ENCODE measurements at regions not wholly inside any gene's neighbourhood (a gene's known extent, or its start where the extent isn't known, plus 50 kb on each side); places are given as distances from the start of the nearest gene placed in this dataset.

GRCh38 chr13:22081430-22081829, 410.6 kb downstream of the FGF9 start:
- no peak overlapping the region for H3K27ac ChIP-seq
- no peak for TF ChIP-seq CTCF (IDR thresholded peaks at IDR 0.05)
- no peak for TF ChIP-seq ZFX (IDR thresholded peaks at IDR 0.05; ENCODE audit: borderline replicate concordance)

GRCh38 chr13:22082030-22082429, 411.2 kb downstream of the FGF9 start:
- no peak for TF ChIP-seq ZFX (IDR thresholded peaks at IDR 0.05; ENCODE audit: borderline replicate concordance)
- TF ChIP-seq CTCF (IDR thresholded peaks at IDR 0.05): no peak
- H3K27ac ChIP-seq: no peak overlapping the region

- TF ChIP-seq CTCF (IDR thresholded peaks at IDR 0.05): no peak
- no peak overlapping the region for H3K27ac ChIP-seq
These were observed 411.7 kb downstream of the FGF9 start for GRCh38 chr13:22082437-22083100.

GRCh38 chr13:22085001-22085400, 414.1 kb downstream of the FGF9 start:
- TF ChIP-seq ZFX (IDR thresholded peaks at IDR 0.05; ENCODE audit: borderline replicate concordance): no peak
- no peak for TF ChIP-seq CTCF (IDR thresholded peaks at IDR 0.05)

GRCh38 chr13:22086597-22087330, 415.9 kb downstream of the FGF9 start:
- no peak overlapping the region for H3K27ac ChIP-seq

More at GRCh38 chr13:22085001-22085400, 414.1 kb downstream of the FGF9 start:
- H3K27ac ChIP-seq: no peak overlapping the region

GRCh38 chr13:22090106-22090505, 419.2 kb downstream of the FGF9 start:
- TF ChIP-seq ZFX (IDR thresholded peaks at IDR 0.05; ENCODE audit: borderline replicate concordance): no peak
- TF ChIP-seq CTCF (IDR thresholded peaks at IDR 0.05): no peak
- H3K27ac ChIP-seq: no peak overlapping the region

More at GRCh38 chr13:22086597-22087330, 415.9 kb downstream of the FGF9 start:
- TF ChIP-seq ZFX (IDR thresholded peaks at IDR 0.05; ENCODE audit: borderline replicate concordance): no peak
- TF ChIP-seq CTCF (IDR thresholded peaks at IDR 0.05): no peak

Measured in 22Rv1 (cell line).